ENCODE measurements at regions not wholly inside any gene's neighbourhood (a gene's known extent, or its start where the extent isn't known, plus 50 kb on each side); places are given as distances from the start of the nearest gene placed in this dataset.
"Not testable (repeated sequence)": the region's sequence is repeated elsewhere in the genome, so short reads cannot be mapped to it uniquely, and the experiment has no call there.

DNA sequence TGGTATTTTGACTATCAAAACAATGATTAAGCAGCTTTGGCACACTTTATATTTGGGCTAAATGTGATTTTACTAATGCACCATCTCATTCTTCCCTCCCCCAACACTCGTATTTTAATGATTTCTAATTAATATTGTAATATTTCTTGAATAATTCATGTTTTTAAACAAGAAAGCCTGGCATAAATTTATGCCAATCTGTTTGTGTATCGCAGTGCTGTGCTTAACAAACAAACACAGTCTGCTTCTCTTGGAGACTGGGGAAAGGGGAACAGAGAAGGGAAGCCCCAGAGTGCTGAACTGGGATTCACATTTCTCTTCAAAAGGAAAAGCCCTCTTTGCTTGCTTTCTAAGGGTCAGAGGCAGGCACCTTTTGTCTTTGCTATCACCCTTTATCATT lies 496.9 kb upstream of the STXBP6 start:
- no peak for DNase-seq

DNA sequence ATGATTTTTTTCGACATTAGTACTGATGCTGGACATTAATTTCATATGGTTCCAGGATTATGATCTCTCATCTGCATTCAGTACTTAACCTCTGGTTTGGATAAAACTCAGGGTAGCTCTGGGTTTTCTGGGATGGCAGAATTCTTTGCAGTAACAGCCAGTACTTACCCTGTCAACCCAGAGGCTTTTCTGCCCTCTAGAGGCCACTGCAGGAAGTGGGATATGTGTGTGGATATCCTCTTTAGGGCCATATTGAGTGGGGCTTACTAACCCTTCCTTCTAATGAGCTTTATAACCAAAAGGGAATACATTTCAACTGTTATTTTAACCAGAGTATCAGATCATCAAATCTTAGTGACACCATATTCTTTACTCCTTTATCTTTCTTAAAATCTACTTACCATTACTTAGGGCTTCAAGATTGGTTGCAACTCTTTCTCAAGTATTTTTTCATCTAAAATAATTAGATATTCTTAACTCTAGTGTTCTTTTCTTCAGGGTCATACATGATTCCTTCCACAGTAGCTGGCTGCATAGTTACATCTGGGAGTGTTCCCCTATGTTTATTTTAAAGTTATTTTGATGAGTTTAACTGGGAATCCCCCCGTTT lies 488.0 kb upstream of the STXBP6 start:
- peak; percentile 71 for DNase-seq

DNA sequence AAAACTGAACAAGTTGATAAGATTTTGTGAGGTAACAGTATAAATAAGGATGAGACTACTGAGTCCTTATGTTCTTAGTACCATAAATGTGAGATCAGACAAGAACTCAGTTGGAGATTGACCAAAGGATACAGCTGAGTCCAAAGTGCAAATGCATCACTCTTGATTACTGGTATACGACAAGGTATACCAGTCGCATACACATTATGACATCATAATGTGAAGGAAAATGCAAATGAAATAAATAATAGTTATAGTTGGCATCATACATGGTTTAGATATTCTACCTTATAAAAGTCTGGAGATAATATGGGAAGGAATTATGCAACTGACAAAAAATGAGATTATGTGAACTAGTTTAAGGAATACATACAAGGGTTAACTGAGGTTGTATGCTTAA lies 476.3 kb upstream of the STXBP6 start:
- no peak for DNase-seq

DNA sequence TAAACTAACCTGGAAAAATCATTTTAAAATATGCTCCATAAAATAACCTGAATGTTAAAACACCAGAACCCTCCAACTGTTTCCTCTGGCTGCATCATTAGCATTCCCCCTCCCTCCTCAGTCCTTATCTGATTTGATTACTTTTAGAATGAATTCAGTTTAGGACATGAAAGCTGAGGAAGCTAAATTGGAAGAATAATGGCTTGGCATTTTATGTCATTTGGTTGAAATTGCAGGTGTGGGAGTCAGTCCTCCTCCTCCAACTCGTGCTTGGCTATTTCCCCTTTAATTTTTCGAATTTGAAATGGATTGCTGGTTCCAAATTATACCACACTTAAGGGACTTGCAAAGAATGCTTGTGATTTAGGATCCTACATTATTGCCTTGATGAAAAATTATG lies 473.0 kb upstream of the STXBP6 start:
- no peak for DNase-seq

DNA sequence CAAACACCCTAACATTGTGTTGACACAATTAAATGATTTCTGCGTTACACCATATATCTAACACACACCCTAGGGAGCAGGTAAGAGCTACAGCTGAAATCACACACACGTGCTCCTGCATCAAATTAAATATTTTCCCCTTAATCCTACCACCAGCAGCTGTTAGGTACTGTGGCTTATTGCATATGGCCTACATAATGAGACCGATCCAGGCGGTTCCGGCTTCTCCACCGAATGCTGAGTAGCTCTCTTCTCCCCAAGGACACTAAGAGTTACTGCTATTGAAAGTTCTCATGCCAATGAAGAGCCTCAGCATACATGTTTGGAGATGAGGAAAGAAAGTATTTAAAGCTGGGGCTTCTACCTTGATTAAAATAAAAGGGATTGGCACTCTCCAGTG lies 472.2 kb upstream of the STXBP6 start:
- peak; percentile 1 for DNase-seq

DNA sequence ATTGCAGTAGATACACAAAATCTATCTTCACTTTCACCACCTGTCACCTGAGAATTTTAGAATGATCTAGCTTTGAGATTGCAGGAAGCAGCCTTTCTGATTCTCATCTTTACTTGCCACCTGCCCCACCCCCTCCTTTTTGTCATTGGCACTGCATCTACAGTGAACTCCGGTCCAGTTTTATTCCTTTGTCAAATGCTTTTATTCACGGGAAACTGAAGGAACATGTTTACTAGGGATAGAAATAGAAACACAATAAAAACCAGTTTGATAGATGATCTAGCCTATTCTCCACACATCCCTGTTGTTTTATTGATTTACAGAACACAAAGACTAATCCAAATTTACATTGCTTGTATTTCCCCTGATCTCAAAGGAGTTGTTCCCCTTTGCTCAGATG lies 471.7 kb upstream of the STXBP6 start:
- no peak for DNase-seq

DNA sequence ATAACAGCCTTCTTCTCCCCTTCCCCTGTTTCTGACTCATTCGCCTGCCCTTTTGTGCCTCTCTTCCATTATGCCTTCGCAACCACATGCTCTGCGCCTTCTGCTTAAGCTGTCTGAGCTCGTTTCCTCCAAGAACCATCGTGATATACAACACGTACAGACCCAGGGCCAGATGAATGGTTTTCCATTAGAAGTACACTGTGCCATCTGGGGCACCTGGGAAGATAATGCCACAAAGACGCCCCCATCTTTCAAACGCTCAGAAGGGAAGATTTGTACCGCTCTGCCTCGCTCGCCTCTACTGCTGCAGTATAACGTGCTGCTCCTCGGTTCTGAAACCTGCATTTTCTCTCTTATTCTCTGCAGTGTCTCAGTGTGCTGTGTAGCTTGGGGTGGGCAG lies 470.9 kb upstream of the STXBP6 start:
- no peak for DNase-seq

DNA sequence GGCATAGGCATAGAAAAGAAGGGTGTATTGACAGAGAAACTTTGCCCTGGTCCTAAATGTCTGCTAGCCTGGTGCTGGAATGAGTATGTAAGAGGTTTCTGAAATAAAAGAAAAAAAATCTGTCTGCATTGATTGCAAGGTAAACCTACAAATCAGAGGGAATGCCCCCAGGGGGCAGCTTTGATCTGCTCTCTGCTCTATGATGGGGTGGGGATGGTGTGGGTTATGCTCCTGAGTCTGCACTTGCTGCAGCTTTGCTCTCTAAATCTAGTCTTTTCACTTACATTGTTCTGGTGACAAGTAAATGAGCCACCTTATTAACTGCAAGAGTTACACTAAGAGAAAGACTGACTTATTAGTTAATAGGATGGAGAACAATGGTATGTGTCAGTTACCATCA lies 468.4 kb upstream of the STXBP6 start:
- DNase-seq: no peak

DNA sequence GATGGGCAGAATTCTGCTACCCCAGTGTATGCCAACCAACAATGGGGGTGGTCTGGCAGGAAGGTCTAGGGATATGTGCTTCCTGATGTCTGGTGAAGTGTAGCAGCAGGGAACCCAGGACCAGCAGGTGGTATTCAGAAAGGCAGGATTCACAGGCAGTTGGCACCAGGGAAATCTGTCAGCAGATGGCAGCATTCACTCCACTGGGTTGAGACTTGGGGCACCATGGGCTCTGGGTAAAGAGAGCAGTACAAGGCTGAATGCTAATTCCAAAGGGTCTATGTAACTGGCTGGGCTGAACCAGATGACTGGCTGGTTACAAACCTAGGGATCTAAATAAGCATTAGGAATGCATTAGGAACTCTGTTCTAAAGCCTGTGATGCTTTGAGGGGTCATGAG lies 466.9 kb upstream of the STXBP6 start:
- DNase-seq: peak; percentile 3

DNA sequence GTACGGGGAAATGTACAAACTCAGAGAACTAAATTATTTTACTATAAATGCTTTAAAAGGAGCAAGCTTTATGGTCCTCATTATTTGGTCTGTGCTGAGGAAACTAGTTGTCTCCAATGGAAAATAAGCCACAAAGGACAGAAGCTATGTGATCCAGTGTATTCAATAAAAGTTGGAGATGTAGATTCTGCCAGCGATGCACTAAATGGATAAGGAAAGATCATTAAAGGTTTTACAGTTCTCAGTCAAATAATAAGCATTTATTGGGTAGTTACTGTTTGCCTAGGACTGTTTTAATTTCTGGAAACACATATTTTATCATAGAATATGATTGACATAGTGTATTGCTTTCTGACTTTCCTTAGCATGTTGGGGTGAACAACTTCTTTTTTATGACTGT lies 458.9 kb upstream of the STXBP6 start:
- DNase-seq: no peak

DNA sequence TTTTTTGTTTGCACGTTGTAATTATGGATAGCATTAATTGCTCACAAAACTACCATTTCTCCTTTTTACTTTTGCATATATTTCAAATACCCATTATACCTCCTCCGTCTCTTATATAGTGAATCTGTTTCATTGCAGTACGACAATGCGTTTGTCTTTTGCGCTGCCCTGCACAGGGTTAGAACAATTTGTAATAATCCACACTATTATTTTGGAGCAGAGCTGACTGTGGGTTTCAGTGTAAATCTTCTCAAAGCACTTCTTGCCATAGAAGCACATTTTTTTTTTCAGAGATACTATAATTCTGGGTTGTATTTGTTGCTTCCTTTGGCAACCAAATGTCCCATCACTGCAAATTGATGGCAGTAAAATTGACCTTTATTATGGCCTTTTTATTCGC lies 451.8 kb upstream of the STXBP6 start:
- no peak for DNase-seq

DNA sequence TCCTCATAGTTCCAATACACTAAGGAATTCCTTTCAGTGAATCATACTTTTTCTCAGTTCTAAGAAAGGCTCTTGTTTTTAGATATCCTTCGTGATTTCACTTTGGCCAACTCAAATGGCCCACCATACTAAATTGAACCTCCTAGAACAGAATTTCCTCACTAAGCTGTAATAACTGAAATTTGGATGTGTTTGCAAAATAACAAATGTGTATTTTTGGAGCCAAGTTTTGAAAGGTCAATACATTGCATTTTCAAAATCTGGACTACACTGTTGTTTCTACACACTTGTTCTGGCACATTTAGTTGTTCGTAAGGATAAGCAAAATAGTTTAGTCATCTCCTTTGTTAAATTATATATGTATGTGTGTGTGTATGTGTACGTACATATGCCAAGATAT lies 439.0 kb upstream of the STXBP6 start:
- no peak for DNase-seq

DNA sequence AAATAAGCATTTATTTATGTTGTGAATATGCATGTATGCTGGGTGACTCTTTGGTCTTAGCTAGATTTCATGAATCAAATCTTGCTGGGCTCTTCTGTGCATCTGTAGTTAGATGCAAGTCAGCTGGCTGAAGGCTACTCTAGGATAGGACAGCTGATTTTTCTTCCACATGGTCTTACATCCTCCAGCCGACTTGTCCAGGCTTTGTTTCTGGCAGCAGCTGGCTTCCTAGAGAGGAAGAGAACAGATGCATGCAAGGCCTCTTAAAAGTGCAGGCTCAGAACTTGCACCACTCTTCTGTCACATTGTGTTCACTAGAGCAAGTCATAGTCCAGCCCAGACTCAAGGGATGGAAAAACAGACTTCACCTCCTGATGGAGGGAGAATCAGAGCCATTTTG lies 435.4 kb upstream of the STXBP6 start:
- no peak for DNase-seq

DNA sequence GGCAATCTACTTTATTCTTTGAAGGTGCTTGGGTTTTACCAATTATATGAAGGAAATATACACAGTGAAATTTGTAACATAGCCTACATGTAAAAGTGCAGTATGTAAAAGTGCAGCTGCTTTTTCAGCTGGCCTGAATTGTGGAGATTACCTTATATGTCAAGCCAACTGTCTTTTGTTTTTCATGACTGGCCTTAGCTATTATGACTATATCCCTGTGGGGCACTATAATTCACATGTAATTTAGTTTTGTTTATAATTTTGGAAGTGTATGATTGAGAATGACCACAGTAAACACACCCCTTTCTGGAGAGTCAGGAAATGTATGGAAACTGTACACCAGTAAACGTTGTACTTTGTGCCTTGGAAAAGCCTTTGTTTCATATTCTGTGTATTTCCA lies 435.0 kb upstream of the STXBP6 start:
- DNase-seq: no peak

DNA sequence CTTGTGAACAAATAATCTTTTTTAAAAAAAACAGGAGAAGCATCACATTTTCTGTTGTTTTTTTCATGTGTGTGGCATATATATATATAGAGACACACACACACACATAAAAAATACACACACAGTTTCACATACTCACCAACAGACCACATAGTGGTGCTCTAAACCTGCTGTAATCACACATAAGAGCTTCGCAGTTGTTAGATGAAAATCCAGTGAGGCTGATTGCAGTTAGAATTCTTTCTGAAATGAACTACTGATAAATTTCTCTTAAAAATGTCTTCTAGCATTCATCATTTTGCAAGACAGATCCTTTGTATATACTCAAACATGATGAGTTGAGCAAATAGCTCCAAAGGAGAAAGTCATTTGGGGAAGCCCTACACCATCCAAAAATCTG lies 434.3 kb upstream of the STXBP6 start:
- no peak for DNase-seq

DNA sequence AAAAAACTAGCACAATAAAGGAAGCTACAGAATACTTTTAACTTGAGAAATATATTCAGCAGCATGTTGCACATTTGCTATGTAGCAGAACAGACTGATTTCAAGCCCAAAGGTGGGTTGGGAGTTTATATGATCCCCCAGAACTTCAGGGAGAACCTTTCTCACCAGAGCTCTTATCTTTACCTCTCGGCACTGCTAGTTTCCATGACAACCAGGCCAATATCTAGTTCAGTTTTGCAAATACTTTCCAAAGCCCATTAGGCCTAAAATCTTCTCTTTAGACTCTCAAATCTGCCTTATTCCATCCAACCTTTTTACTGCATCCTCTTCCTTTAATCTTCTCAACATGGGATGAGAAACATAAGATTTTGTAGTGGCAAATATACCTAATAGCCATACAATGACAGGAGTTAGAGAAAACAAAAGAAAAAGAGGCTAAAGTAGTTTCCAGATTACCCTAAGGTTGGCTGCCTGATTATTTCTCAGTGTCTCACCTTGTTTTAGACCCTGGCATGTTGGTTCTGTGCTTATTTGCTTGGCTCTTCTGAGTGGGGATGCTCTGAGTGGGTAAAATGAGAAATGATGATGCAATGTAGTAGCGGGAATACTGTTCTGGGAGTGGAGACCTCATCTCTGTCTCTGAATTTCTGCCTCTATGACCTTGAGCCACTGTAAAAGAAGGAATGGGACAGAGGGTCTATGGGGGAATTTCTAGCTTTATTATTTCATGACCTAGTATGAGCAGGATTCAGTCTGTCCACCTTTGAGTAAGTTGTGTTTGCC lies 427.6 kb upstream of the STXBP6 start:
- DNase-seq: no peak

DNA sequence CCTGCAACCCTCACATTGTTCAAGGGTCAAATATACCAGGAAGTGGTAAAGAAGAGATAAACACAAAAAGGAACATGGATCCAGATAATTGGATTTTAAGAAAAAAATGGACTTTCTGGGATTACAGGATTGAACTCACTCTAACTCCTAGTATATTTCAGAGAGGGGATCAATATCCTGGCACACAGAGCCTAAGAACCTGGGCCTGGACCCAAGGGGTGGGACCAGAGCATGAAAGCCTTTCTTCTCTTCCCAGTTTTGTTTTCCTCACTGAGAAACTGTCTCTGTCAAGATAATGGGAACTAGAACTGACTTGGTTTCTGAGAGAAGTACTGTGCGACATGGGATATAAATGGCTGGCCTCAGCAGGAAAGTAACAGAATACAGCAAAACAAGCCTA lies 422.8 kb upstream of the STXBP6 start:
- no peak for DNase-seq

DNA sequence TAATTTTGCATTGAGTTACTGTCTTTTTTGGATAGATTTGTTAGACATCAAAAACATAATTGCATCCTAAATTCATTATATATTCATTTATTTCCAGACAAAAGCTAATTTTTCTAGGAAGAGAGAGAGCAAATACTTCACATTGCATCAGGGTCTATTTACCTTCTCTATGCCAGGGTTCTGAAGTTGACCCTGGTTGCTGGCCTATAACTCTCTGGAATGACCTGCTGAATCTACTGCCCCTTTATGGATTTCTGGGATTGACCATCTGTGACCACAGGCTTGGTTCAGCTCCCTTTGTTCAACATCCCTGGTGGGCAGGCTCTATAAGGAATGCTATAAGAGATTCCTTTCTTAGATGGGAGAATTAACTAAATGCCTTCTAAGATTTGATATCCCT lies 414.8 kb upstream of the STXBP6 start:
- DNase-seq: no peak

DNA sequence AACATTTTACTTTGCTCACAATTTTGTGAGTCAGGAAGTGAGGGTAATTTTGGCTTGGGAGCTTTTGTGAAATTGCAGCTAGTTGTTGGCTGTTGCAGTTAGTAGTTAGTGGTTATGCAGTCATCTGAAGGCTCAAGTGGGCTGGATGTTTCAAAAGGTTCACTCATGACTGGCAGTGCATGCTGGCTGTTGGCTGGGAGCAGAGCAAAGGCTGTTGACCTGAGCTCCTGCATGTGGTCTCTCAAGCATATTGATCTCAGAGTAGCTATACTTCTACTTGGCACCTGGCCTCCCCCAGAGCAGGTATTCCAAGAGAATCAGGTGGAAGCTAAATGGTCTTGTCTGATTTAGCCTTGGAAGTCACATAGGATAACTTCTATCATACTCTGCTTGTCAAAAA lies 414.1 kb upstream of the STXBP6 start:
- no peak for DNase-seq

DNA sequence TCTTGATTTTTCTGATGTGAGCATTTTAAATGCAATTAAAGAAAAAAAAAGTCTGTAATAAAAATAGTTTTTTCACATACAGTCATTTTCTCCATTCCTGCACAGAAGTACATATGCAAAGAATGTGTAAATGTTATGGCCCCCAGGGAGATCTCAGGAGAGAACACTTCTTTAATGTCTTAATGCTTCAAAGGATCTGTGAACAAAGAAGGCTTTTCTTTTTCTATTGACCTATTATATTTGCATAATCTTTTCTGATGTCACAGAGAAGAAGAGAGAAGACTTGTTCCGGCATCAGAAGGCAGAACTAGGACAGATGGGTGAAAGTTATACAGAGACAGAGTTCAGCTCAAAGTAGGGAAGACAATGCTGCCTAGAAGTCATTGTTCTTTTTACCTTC lies 413.5 kb upstream of the STXBP6 start:
- DNase-seq: no peak

DNA sequence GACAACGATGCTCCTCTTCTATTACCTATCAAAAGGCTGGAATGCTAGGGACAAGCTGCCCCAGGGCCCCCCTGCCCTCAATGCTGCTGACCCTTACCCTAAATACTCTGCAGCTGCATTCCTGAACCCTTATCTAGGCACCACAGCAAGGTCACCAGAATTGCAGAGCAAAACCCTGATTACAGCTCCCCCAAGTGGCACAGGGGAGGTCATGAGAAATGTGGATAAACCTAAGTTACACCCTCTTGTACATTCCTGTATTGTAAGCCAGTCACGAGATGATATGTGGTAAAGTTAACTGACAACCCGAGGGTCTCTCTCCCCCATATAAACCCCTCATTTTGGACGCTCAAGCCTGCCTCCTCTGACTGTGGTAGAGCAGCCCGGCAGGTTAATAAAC lies 411.8 kb upstream of the STXBP6 start:
- DNase-seq: no peak

DNA sequence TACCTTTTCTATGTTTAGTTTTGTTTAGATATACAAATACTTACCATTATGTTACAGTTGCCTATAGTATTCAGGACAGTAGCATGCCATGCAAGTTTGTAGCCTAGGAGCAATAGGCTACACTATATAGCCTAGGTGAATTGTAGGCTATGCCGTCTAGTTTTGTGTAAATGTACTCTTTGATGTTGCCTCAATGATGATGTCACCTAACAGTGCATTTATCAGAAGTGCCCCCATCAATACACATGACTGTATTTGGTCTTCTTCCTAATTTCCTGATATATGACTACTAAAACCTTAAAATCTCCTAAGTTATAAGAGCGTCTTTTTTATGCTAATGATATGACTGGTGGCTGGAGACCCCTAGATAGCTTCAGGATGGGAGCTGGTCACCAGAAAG lies 394.4 kb upstream of the STXBP6 start:
- no peak for DNase-seq

DNA sequence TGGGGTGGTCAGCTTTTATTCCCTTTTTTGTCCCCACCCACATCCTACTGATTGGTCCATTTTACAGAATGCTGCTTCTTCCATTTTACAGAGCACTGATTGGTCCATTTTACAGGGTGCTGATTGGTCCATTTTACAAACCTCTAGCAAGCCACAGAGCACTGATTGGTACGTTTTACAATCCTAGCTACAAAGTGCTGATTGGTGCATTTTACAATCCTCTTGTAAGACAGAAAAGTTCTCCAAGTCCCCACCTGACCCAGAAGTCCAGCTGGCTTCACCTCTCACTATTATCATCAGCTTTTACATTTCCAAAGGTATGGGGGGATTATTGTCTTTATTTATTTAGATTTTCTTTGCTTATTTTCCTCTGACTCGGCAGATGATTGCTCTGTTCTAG lies 390.4 kb upstream of the STXBP6 start:
- not testable (repeated sequence) for DNase-seq

DNA sequence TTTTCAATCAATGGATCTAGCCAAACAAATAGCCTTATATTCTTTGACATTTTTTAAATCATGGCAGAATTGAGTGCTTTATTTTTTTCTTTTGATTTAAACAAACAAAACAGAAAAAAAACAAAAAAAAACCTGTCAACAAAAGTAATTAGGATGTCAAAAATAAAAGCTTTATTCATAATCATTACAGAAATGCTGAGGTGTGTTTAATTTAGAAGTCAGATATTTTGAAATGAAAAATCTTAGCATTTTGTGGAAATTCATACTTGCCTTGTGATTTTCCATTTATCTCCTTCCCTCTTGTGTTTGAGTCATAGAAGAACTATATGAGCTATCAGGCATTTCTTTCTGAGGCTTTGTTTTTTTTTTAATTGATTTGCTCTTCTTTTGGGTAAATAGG lies 387.0 kb upstream of the STXBP6 start:
- no peak for DNase-seq

DNA sequence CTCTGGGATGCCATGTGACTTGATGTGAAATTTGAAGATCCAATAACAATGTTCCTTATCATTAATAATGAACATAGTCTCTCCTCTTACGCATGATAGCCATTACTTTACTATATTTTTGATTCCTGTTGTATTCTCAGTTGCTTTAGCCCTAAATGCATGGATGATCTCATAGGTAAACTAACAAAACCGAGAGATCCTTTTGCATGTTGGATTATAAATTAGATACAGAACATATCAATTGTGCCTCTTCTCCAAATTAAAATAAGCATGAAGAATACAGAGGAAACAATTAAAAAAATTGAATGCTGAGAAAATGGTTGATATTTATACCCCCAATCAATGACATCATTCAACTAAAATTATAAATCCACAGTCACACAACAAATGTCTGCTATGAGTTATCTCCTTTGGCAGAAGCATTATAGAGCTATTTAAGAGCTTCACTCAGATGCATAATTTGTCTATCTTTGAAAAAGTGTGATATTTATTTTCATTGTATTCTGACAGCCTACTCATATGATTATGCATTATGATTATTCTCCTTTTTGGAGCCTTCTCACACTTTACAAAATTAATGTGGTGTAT lies 386.4 kb upstream of the STXBP6 start:
- no peak for DNase-seq

Measured in NCI-H1092 (cell line).